ENCODE measurements at regions not wholly inside any gene's neighbourhood (a gene's known extent, or its start where the extent isn't known, plus 50 kb on each side); places are given as distances from the start of the nearest gene placed in this dataset.

DNA sequence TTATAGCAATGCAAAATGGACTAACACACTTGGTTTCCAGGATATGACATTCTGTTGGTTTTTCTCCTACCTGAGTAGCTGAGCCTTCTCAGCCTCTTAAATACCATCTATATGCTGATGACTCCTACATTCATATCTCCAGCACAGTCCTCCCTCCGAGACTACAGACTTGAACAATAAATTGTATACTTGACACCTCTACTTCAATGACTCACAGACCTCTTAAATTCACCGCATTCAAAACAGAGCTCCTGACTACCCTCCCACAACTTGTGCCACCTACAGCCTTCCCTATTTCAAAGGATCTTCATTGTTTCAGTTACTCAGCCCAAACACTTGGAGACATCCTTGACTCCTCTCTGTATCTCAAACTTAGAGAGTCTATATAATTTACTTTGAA lies 66.8 kb upstream of the ASB17 start:
- CTCF ChIA-PET, result no interaction called here
- POLR2A ChIA-PET (ENCODE audit: low non-redundant PET), result no interaction called here
- intact Hi-C loops (cut with micrococcal nuclease; ENCODE audit: unreplicated experiment), result loop anchor here (10.0 kb wide), 1 partner anchor 126 kb away; no protein-coding TSS in a partner anchor
- no peak overlapping the region for H3K4me3 ChIP-seq (ENCODE audit: low read depth, low read length, poor library complexity, severe bottlenecking)
- TF ChIP-seq EZH2 (IDR thresholded peaks at IDR 0.05; ENCODE audit: borderline replicate concordance, low read depth, low read length, poor library complexity, severe bottlenecking), result no peak
- TF ChIP-seq, protein P1, sequence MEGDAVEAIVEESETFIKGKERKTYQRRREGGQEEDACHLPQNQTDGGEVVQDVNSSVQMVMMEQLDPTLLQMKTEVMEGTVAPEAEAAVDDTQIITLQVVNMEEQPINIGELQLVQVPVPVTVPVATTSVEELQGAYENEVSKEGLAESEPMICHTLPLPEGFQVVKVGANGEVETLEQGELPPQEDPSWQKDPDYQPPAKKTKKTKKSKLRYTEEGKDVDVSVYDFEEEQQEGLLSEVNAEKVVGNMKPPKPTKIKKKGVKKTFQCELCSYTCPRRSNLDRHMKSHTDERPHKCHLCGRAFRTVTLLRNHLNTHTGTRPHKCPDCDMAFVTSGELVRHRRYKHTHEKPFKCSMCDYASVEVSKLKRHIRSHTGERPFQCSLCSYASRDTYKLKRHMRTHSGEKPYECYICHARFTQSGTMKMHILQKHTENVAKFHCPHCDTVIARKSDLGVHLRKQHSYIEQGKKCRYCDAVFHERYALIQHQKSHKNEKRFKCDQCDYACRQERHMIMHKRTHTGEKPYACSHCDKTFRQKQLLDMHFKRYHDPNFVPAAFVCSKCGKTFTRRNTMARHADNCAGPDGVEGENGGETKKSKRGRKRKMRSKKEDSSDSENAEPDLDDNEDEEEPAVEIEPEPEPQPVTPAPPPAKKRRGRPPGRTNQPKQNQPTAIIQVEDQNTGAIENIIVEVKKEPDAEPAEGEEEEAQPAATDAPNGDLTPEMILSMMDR (conservative IDR thresholded peaks at IDR 0.05; ENCODE audit: low read depth, low read length), result no peak
- DNase-seq (ENCODE audit: low spot score), result no peak
- no peak overlapping the region for H3K27ac ChIP-seq (ENCODE audit: low read depth, low read length, poor library complexity, severe bottlenecking)
- no peaks in the 10 kb centered on the region for H3K36me3 ChIP-seq (ENCODE audit: insufficient read depth, low read length, poor library complexity, severe bottlenecking)
- BruUV-seq (replicated peaks), result no TSS peak
- H3K4me1 ChIP-seq (ENCODE audit: insufficient read depth, low read length, poor library complexity, severe bottlenecking), result no peaks in the 10 kb centered on the region
- no peaks in the 10 kb centered on the region for H3K27me3 ChIP-seq (replicated peaks; ENCODE audit: insufficient read depth, low read depth, low read length, poor library complexity)
- no peaks in the 10 kb centered on the region for H3K9me3 ChIP-seq (ENCODE audit: low read depth, low read length, poor library complexity, severe bottlenecking)

DNA sequence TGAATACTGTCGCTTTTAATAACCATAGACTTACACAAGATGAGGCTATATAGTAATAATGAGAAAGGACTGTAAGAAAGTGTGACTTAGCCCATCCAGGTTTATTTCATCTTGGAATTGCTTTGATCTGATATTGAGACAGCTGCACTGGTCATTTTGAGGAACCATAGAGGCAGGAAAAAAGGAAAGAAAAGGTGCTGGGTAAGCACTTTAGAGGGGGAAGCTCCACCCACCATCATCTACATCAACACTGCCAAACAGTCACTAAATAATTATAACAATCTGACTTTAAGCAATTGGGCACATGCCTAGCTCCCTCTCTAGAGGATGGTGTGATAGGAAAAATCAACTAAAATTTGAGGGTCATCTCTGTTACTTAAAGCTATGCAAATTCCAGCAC lies 70.6 kb upstream of the ST6GALNAC3 start:
- BruUV-seq (replicated peaks), result no TSS peak
- Histone ChIP-seq H3K27me3 (replicated peaks; ENCODE audit: insufficient read depth, low read depth, low read length, poor library complexity) (no peaks in the 10 kb centered on the region), H3K4me1 (ENCODE audit: insufficient read depth, low read length, poor library complexity, severe bottlenecking) (no peaks in the 10 kb centered on the region), H3K27ac (ENCODE audit: low read depth, low read length, poor library complexity, severe bottlenecking) (no peak overlapping the region), H3K9me3 (ENCODE audit: low read depth, low read length, poor library complexity, severe bottlenecking) (no peaks in the 10 kb centered on the region), H3K36me3 (ENCODE audit: insufficient read depth, low read length, poor library complexity, severe bottlenecking) (no peaks in the 10 kb centered on the region), H3K4me3 (ENCODE audit: low read depth, low read length, poor library complexity, severe bottlenecking) (no peak overlapping the region)
- no peak for TF ChIP-seq EZH2 (IDR thresholded peaks at IDR 0.05; ENCODE audit: borderline replicate concordance, low read depth, low read length, poor library complexity, severe bottlenecking)
- TF ChIP-seq, protein P1 (conservative IDR thresholded peaks at IDR 0.05; ENCODE audit: low read depth, low read length), result no peak
- intact Hi-C loops (cut with micrococcal nuclease; ENCODE audit: unreplicated experiment), result no loop called here
- CTCF ChIA-PET, result no interaction called here
- no peak for DNase-seq (ENCODE audit: low spot score)
- POLR2A ChIA-PET (ENCODE audit: low non-redundant PET), result no interaction called here

DNA sequence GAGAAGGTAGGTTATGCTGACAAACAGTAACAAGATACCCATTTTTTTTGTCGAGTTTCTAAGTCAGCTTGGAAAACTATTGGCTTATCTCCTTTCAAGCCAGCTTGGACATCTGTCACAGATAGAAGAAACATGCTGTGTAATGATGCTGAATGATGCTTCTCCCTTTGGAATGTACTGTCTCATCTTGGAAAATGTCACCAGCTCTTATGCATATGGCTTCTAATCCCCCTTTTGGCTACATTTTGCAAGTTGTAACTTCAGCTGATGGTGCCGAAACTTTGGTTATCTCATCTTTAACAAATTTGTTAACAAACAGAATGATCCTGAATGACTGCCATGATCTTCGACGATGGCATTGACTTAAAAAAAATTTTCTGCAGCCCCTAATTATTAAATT lies 68.8 kb upstream of the ST6GALNAC3 start:
- ChIA-PET POLR2A (ENCODE audit: low non-redundant PET) (no interaction called here), CTCF (no interaction called here)
- no peaks in the 10 kb centered on the region for H3K9me3 ChIP-seq (ENCODE audit: low read depth, low read length, poor library complexity, severe bottlenecking)
- BruUV-seq (replicated peaks), result no TSS peak
- intact Hi-C loops (cut with micrococcal nuclease; ENCODE audit: unreplicated experiment), result no loop called here
- no peak overlapping the region for H3K27ac ChIP-seq (ENCODE audit: low read depth, low read length, poor library complexity, severe bottlenecking)
- TF ChIP-seq, protein P1 (conservative IDR thresholded peaks at IDR 0.05; ENCODE audit: low read depth, low read length), result no peak
- no peak for TF ChIP-seq EZH2 (IDR thresholded peaks at IDR 0.05; ENCODE audit: borderline replicate concordance, low read depth, low read length, poor library complexity, severe bottlenecking)
- H3K4me1 ChIP-seq (ENCODE audit: insufficient read depth, low read length, poor library complexity, severe bottlenecking), result no peaks in the 10 kb centered on the region
- H3K36me3 ChIP-seq (ENCODE audit: insufficient read depth, low read length, poor library complexity, severe bottlenecking), result no peaks in the 10 kb centered on the region
- no peaks in the 10 kb centered on the region for H3K27me3 ChIP-seq (replicated peaks; ENCODE audit: insufficient read depth, low read depth, low read length, poor library complexity)
- H3K4me3 ChIP-seq (ENCODE audit: low read depth, low read length, poor library complexity, severe bottlenecking), result no peak overlapping the region
- no peak for DNase-seq (ENCODE audit: low spot score)
